GM18511 (cell line): ENCODE measurements at regions not wholly inside any gene's neighbourhood (a gene's known extent, or its start where the extent isn't known, plus 50 kb on each side); places are given as distances from the start of the nearest gene placed in this dataset.
"Not testable (repeated sequence)": the region's sequence is repeated elsewhere in the genome, so short reads cannot be mapped to it uniquely, and the experiment has no call there.

Experiments
- ATAC-seq: cut with Tn5 transposase; IDR thresholded peaks from one replicate; pipeline ENCODE4 v1.9.1; 2021; ENCODE audit warnings: mild to moderate bottlenecking, moderate library complexity; ENCODE audit not compliant: unreplicated experiment

DNA sequence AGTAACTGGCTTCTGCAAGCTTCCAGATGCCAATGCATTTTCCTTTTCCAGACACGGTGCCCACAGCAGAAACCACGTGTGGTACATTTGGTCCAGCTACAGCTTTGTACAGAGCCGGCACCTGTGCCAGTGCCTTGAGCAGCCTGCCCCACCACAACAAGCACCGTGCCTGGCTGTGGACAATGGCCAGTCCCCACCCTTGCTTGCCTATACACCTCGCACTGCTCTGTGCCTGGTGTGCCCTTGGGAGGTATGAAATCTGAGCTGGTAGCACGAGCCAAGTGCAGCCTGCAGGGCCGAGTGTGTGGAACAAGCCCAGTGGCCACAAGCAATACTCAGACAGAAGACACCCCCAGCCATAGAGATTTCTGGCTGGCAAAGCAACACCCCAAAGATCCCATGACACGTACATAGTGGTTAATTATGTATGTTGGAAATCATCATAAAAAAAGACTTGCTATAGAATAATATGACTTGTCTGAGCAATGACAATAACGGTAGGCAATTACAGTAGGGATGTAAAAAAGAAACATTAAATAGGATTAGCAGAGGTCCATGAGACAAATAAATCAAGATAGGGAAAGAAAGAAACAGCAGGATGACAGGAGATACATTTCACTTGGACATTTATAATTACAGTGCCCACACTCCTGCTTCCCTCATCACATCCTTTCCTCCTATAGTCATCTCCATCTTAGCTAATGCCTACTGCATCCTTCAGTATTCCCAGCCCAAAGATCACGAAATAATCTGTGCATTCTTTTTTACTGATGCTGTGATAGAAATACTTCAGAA lies 1399.5 kb downstream of the PCDH9 start:
- ATAC-seq: no peak

DNA sequence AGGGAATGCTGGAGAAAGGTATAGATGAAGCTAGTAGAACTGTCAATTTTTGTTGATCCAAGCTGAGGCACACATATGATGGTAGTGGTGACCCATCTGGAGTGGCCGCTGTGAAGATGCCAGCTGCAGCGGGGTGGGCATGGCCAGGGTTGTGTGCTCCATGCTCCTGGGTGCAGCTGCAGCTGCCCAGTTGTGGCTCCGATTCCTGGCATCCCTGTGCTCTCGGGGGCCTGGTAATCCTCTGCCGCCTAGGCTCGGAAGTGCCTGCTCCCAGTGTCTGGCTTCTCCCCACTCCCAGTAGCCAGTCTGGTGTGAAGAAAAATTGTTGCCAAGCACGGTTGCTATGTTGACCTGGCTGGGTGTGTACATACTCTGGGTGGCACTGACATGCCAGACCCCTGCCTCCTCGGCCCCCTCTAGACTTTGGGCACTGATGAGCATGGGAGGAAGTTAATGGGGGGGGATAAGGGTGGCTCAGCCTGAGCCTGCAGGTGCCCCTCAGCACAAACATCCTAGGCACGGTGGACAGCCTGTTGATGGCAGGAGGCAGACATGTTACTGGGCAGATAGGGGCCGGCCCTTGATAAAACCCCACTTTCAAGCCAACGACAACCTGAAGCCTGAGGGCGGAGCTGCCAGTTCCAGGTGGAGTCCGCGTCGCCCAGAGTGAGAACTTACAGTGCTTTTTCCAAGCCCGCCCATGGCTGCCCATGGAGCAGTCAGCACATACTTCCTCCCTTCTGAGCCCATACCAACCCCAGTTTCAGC lies 1400.7 kb downstream of the PCDH9 start:
- ATAC-seq: no peak

DNA sequence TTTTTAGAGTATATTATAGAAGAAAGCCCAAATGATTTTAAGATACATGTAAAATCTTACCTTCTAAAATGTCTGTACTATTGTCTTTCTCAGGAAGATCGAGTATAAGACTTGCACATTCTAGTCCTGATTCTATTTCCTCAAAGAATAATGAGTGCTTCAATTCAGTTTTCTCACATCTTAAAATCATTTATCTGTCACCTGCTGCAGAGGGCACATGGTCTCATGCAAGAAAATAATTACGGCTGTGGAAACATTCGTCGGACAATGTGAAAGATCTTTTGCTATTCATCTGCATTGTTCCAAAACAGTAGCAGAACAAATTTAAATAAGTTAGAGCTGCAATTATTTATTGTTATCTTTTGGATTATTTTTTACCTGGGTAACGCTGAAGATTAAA lies 1403.5 kb downstream of the PCDH9 start:
- ATAC-seq: no peak

DNA sequence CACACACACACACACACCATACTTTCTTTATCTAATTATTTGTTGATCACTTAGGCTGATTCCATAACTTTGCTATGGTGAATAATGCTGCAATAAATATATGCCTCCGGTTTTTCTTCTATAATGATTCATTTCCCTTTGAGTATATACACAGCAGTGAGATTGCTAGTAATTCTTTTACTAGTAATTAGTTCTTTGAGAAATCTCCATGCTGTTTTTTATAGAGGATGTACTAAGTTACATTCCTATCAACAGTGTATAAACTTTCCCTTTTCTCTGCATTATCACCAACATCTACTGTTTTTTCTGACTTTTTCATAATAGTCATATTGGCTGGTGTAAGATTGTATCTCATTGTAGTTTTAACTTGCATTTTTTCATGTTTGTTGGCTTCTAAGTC lies 1405.1 kb downstream of the PCDH9 start:
- no peak for ATAC-seq

DNA sequence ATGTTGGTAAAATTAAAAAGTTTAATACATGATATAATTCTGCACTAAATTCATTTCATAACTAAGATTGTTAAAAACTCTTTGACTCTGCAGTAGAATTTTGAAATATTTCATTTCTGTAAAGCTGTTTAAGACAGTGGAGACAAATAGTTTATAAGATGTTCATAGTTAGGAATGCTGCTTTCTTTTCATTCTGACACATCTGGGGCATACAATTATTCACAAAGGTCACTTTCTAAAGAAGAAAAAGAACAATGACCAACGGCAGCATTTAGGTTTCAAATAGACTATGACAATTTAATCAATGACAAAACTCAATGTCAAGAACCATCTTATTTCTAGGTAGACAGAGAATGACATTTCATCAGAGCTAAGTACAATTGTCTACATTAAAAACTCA lies 1422.1 kb downstream of the PCDH9 start:
- no peak for ATAC-seq

DNA sequence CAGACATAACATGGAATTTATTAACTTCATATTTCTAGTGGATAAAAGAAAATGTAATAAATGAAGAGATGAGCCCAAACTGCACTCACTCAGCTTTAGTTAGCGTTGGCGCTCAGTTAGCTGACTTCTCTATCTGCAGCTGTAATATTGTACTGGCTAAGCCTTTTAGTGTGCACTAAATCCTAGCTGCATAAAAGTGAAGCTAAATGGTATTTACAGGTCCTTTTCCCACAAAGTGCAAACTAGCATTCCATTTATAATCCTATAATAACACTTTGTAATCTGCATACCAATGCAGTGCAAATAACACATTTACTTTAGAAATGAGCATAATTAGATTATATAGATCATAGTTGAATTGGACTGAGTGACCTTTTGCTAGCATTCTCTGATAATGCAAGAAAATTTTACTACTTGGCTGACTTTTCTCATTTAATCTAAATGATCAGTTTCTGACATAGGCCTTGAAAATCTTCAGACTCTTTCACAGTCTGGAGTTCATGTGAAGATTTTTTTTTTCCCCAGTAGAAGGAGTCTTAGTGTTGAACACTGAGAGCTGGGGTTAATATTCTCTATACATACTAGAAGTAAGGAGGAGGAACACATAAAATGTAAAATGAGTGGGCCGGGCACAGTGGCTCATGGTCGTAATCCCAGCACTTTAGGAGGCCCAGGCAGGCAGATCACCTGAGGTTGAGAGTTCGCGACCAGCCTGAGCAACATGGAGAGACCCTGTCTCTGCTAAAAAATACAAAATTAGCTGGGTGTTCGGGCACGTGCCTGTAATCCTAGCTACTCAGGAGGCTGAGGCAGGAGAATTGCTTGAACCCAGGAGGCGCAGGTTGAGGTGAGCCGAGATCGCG lies 1426.4 kb downstream of the PCDH9 start:
- no peak for ATAC-seq

DNA sequence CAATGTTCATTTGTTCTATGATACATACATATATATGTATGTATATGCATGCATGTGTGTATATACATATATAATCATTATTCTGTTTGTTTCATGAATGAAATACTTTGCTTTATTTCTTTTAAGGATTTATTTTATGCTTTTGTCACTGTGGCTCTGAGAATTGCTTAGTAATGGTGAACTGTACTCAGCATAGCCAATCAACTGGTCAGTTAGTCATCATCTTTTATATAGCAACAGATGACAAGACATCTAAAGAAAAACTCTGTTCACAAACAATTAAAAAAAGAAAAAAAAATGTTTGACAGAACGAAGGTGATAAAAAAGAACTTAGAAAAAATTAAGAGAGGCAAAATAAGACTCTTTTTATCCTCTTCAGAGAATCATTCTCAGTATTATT lies 1440.3 kb downstream of the PCDH9 start:
- ATAC-seq: no peak

DNA sequence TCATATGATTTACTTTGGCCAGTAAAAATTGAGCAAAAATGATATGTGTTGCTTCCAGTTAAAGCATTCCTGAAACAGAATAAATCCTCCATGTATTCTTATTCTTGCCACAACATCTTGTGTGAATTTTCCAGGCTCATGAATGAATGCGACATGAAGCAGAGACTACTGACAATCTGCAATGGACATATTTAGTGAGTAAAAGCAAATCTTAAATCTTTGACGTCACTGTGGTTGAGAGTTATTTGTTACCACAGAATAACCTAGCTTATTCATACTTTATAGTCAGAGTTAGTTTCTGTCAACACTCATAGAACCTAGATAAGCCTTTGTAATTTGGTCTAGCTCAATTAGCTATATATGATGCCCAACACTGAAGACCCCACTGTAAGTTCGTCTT lies 1443.1 kb downstream of the PCDH9 start:
- no peak for ATAC-seq

DNA sequence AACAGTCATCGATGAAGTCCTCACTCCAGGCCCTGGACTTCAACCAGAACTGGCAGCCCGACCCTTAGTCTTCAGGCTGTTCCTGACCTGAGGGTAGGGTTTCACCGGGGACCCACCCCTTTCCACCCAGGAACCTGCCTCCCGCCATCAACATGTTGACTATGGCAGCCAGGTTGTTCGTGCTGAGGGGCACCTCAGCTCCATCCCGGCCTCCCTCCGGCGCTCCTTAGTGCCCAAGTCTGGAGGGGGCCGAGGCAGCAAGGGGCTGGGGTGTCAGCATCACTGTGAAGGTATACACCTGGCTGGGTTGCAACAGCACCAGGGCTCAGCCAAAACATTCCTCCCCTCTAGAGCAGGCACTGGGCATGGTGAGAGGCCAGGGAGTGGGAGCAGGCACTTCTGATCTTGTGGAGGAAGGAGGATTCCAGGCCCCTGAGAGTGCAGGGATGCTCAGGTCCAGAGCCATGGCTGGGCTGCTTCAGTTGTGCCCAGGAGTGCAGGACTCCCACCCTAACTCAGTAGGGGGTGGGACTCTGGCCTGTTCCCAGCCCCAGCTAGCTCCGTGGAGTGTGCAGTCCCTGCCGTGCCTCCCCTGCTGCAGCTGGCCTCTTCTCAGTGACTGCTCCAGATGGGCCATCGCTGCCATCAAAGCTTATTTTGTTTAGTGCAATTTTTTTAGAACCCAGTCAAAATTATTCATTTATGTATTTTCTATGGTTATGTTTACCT lies 1445.9 kb downstream of the PCDH9 start:
- no peak for ATAC-seq

DNA sequence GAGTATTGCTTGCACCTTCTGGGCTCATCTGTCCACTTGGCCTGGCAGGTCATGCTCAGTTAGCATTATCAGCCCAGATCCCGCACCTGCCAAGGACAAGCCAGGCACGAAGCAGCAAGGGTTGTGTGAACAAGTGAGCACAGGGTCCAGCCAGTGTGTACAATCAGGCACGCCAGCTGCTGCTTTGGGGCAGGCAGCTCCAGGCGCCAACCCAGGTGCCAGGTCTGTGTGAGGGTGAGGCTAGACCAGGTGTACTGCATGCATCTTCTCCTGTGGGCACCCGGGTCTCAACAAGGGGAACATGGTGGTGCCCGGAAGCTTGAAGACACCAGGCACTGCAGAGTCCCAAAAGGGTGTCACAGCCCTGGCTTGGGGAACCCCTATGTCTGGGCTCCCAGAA lies 1446.8 kb downstream of the PCDH9 start:
- no peak for ATAC-seq

DNA sequence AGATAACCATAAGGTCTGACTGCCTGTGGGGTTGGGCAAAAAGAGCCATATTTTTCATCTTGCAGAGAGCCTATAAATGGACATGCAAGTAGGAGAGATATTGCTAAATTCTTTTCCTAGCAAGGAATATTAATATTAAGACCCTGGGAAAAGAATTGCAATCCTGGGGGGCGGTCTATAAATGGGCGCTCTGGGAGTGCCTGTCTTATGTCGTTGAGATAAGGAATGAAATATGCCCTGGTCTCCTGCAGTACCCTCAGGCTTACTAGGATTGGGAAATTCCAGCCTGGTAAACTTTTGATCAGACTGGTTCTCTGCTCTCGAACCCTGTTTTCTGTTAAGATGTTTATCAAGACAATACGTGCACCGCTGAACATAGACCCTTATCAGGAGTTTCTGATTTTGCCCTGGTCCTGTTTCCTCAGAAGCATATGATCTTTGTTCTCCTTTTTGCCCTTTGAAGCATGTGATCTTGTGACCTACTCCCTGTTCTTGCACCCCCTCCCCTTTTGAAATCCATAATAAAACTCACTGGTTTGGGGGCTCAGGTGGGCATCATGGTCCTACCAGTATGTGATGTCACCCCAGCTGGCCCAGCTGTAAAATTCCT lies 1458.3 kb downstream of the PCDH9 start:
- not testable (repeated sequence) for ATAC-seq

DNA sequence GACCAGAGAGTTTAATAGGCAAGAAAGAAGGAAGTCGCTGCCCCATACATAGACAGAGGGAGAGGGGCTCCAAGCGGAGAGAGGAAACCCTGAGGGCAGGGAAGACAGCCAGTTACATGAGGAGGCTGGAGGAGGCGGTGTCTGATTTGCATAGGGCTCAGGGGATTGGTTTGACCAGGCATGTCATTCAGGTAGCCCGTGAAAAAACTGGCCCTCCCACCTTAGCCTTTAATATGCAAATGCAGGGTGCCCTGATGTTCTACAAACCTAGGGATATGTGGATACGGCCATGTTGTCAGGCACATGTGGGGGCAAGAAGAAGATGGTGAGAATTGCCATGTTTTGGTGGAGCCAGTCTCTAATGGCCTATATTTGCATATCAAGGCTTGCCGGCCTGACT lies 1461.6 kb downstream of the PCDH9 start:
- no peak for ATAC-seq

DNA sequence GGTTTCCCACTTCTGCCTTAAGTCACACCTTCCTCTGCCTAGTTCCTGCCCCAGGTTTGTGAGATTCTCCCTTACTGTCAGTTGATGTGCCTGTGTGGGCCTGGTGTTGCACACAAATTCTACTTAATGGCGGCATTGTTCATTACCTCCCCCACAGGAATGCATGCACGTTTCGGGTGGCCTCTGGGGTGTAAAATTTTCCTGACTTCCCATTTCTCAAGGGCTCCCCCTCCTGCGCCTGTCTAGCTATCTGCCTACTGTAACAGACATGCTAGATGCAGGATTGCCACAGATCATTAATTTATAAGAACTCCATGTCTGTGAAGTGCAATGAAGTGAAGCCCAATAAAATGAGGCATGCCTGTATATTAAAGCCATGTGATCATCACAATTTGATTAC lies 1466.3 kb downstream of the PCDH9 start:
- no peak for ATAC-seq

DNA sequence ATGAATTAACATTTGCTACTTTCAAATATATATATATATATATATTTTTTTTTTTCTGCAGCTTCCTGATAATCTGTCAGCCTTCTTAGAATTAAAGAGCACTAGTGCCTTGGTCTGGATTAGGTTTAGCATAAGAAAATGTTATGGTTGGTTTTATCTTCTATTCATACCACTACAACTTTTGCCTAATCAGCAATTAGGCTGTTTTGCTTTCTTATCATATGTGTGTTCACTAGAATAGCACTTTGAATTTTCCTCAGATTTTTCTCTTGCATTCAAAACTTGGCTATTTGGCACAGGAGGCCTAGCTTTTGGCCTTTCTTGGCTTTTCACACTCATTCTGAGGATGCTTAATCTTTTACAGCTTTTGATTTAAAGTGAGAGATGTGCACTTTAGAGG lies 1468.1 kb downstream of the PCDH9 start:
- no peak for ATAC-seq

DNA sequence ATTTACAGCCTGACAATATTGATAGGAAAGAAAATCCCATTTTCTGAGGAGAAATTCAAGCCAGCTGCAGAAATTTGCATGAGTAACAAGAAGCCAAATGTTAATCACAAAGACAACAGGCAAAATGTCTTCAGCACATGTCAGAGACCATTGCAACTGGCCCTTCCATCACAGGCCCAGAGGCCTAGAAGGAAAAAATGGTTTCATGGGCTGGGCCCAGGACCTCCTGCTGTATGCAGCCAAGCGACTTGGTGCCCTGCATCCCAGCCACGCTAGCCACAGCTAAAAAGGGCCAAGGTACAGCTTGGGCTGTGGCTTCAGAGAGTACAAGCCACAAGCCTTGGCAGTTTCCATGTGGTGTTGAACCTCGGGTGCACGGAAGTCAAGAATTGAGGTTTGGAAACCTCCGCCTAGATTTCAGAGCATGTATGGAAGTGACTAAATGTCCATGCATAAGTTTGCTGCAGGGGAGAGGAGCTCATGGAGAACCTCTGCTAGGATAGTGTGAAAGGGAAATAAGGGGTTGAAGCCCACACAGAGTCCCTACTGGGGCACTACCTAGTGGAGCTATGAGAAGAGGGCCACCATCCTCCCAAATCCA lies 1474.0 kb downstream of the PCDH9 start:
- no peak for ATAC-seq

DNA sequence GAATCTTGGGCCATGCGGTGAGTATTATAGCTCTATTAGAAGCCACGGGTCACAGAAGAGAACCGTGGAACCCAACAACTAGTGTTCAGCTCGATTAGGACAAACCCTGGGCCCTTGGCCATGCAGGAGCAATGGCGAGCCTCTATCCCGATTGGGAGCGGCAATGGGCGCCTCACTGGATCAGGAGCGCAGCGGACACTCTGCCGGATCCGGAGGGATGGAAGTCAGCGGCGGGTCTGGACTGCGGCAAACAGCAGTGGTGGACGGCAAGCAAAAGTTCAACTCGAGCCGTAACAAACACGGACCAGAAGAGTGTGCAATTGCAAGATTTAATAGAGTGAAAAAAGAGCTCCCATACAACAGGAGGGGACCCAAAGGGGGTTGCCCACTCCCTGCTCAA lies 1481.9 kb downstream of the PCDH9 start:
- no peak for ATAC-seq

DNA sequence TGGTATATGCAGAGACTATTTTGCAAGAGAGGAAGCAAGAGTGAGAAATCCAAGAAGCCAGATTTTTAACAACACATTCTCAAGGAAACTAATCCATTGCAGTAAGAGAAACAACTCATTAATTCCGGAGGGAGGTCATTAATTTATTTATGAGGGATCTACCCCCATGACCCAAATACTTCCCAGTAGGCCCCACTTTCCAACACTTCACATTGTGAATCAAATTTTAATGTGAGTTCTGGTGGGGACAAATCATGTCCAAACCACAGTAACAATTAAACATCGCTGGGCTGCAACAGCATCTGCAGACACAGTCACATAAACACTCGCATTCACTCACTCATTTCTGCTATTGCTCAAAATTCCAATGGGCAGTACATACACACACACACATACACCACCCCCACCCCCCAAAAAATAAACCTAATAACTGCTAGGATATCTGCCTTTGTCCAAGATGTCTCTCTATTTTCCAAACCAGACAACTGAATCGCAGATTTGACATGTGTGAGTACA lies 1483.7 kb downstream of the PCDH9 start:
- ATAC-seq: no peak

DNA sequence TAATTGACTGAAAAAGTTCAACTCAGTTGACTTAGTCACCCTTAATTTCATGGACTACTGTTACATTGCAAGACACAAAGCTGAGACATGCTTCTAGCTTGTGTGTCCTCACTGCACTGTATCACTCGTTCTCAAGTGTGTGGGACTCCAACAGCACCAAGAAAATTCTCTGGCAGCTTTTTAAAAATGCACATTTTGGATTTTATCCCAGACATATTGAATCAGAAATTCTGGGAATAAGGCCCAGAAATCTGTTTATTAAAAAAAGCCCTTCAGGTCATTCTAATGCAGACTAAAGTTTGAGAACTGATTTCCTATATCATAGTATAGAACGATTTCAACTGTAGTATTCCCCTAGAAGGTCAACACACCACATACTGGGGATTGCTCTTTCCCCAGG lies 1485.3 kb downstream of the PCDH9 start:
- ATAC-seq: no peak

DNA sequence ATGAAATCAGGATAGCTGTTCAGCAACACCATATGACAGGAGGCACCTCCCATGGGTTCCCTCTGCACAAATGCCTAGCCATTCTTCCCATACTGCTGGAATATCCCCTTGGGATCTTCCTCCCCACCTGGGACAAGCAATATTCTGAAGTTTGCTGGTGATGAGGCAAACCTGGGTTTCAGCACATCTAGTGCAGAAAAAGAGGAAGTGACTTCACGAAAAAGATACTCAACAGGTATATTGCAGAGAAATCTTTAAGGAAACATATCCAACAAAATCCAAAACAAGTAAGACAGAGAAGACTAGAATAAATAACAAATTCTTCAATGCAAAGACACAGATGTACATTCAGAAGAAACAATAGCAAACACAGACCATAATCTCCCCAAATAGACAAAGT lies 1497.0 kb downstream of the PCDH9 start:
- no peak for ATAC-seq

DNA sequence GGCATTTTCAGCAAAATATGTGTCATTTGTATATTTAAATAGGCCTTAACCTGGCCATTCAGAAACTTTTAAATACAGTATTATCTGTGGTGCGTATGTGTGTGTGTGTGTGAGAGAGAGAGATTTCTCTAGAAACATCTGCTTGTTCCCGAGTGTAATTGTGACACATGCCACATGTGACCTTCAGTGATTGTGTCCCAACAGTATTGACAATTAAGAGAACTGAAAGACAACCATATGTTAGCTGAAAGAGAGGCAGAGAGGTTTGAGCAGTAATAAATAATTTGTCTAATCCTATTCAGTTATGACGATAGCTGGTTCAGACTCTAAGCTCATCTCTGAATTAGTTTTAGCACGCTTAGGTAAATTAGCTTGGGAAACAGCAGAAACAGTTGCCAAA lies 1503.1 kb downstream of the PCDH9 start:
- no peak for ATAC-seq
